Fibroblast of the aortic adventitia (primary cell): ENCODE measurements at regions not wholly inside any gene's neighbourhood (a gene's known extent, or its start where the extent isn't known, plus 50 kb on each side); places are given as distances from the start of the nearest gene placed in this dataset.

ENCODE experiments used
- DNase-seq: peaks from one replicate; pipeline ENCODE4 v3.0.0-alpha.2; 2010; ENCODE audit warnings: low read depth
- H3K4me3 ChIP-seq: 2 replicates; pipeline ENCODE4 v1.5.1; 2011; ENCODE audit warnings: low read depth, mild to moderate bottlenecking, control low read depth, low read length, moderate library complexity
- CTCF ChIP-seq: IDR thresholded peaks from 2 replicates; pipeline ENCODE4 v1.5.1; 2011; ENCODE audit warnings: mild to moderate bottlenecking, low read length, control low read depth, inconsistent platforms; ENCODE audit not compliant: insufficient read depth

- no peak for TF ChIP-seq CTCF
- no peak for DNase-seq
- no peak overlapping the region for H3K4me3 ChIP-seq
These were observed 220.5 kb upstream of the SLC35B3 start for GRCh38 chr6:8655670-8656454.

GRCh38 chr6:8652710-8653109 lies 217.4 kb upstream of the SLC35B3 start:
- H3K4me3 ChIP-seq: no peak overlapping the region
- TF ChIP-seq CTCF: no peak
- DNase-seq: no peak

GRCh38 chr6:8651998-8652397 lies 216.7 kb upstream of the SLC35B3 start:
- no peak for DNase-seq
- H3K4me3 ChIP-seq: no peak overlapping the region
- no peak for TF ChIP-seq CTCF

GRCh38 chr6:8645212-8645611 lies 209.9 kb upstream of the SLC35B3 start:
- TF ChIP-seq CTCF: no peak
- no peak overlapping the region for H3K4me3 ChIP-seq
- no peak for DNase-seq

- no peak for TF ChIP-seq CTCF
- H3K4me3 ChIP-seq: no peak overlapping the region
- DNase-seq: no peak
These were observed 209.0 kb upstream of the SLC35B3 start for GRCh38 chr6:8644306-8644705.

GRCh38 chr6:8642854-8643253 lies 207.5 kb upstream of the SLC35B3 start:
- no peak overlapping the region for H3K4me3 ChIP-seq
- DNase-seq: no peak
- no peak for TF ChIP-seq CTCF

GRCh38 chr6:8642131-8642530 lies 206.8 kb upstream of the SLC35B3 start:
- no peak overlapping the region for H3K4me3 ChIP-seq
- DNase-seq: no peak
- no peak for TF ChIP-seq CTCF
